ENCODE measurements at regions not wholly inside any gene's neighbourhood (a gene's known extent, or its start where the extent isn't known, plus 50 kb on each side); places are given as distances from the start of the nearest gene placed in this dataset.
"Not testable (repeated sequence)": the region's sequence is repeated elsewhere in the genome, so short reads cannot be mapped to it uniquely, and the experiment has no call there.

DNA sequence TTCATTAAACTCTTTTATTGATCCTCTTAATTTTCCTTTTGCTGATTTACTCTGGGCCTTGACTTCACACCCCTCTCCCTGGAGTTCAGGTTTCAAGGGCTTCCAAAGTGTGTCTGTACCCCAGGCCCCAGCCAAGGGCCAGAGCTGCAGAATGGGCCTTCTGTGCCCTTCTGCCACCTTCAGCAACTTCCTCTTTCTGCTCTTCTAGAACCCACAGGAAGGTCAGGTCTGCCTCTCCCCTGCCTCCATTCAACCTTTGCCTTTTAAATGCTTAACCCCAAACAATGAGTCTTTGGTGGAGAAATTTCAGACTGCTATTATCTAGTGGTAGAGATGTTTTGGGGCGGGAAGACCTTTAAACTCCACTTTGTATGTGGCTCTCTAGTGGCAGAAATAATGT is 63.1 kb downstream of the TSN start:
- FAIRE-seq (no peak), DNase-seq (ENCODE audit: insufficient read length, low spot score) (no peak)

DNA sequence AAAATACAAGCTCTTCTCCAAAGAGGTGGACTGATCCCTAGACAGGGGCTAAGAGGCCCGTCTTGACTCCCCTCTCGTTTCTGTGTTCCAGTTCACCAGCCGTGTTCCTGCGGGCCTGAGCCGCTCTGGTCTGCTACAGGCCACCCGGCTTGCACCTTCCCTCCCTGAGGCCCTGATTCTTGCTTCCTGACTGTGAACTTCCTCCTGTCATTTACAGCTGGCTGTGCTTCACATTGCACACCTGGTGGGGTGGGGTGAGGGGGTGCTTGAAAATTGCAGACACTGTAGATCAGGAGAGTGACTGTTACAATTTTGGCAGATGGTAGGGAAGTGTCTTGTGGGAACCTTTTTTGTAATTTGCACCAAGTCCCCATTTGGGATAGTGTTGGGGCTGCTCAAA is 64.4 kb downstream of the TSN start:
- no peak for DNase-seq (ENCODE audit: insufficient read length, low spot score)
- no peak for FAIRE-seq

DNA sequence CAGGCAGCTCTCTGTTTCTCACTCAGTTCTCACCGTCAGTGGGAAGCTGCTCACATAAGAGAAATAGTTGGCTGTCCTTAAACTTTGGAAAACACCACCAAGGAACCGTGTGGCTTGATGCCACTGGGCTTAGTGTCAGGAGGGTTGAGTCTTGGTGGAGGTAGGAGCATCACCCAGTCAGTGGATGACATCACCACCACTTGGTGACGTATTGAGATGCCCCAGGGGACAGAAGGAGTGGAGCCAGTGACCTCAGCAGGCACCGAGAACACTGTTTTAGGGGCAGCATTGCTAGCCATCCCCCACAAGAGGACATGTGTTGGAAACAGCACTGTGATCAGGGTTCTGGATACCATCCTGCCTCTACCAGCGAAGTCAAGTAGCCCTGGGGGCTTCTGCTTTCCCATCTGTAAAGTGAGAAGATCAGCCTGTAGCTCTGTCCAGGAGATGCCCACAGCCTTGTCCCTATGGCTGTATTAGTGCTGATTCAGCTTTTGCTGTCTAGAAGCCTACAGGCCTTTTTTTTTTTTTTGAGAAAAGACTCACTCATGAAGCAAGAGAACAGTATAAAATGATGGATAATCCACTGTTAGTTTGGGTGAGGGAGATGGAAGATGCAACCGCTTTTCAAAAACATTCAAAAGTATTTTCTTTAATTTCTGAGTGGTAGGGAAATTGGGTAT is 66.2 kb downstream of the TSN start:
- FAIRE-seq (no peak), DNase-seq (ENCODE audit: insufficient read length, low spot score) (no peak)

DNA sequence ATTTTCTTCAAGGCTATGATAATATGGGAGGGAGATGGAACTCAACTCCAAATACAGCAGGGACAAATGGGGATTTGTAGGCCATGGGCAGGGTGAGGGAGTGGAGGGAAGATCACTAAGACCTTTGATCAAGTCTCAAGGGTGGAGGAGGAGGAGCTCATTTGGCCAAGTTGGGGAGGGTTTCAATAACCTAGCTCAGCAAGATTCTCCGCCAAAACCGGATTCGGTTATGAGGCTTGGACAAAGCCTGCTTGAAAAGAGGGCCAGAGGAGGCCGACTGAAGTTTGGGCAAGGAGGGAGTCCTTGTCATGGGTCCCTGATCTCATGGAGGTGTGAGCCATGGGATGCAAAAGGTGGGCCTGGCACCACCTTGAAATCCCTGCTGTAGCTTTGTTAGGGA is 68.8 kb downstream of the TSN start:
- FAIRE-seq (no peak), DNase-seq (ENCODE audit: insufficient read length, low spot score) (no peak)

DNA sequence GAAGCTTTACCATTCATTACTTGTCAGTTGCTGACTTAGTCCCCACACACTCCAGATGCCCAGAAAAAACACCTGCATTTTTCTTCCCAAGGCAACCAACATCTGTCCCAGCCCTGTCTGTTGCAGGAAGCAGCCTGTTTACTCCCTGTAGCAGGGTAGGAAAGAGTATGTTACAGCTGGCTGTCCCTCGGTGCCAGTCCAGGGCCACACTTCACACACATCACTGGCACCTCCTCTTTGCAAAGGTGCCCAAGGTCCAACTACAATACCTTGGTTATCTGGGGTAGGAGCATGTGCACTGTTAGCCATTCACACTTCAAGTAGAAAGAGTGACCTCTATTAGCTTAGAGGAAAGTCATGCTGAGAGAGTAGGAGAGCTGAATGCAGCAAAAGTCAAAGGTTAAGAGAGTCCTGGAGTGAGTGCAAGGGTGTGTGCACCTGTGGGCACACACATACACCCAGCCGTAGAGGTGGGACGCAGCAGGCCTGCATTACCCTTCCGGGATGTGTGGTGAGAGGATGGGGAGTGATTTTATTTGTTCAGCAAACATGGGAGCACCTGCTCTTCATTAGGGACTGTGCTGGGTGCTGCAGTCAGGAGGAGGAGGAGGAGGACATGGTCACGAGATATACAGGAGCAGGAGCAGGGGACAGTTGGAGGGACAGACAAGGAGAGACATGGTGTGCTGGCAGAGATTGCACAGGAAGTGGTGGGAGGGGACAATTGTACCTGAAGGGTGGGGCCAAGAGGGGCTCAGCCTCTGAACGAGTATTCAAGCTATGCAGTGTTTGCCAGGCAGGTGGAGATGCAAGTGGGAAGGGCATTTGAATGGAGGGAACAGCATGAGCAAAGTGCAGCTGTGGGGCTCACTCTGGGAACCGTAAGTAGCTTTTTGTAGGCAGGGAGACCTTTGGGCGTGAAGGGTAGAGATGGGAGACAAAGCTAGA is 69.8 kb downstream of the TSN start:
- no peak for FAIRE-seq
- no peak for DNase-seq (ENCODE audit: insufficient read length, low spot score)

DNA sequence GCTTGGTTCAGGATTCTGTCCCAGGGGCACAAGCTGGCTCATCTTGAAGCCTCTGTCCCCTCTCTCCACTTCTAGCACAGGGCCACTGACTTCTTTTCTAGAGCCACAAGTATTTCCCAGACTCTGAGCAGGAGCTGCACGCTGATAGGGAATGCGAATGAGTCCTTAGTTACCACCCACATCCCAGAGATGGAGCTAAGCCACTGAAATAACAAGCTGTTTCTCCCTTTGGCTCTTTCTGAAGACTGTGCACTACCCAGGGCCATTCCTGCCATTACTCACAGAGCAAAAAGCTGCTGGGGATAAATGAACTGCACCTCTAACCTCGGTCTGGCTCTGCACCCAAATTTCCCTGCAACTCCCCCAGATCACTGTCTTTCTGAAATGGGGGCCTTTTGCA is 70.6 kb downstream of the TSN start:
- DNase-seq (ENCODE audit: insufficient read length, low spot score) (no peak), FAIRE-seq (no peak)

DNA sequence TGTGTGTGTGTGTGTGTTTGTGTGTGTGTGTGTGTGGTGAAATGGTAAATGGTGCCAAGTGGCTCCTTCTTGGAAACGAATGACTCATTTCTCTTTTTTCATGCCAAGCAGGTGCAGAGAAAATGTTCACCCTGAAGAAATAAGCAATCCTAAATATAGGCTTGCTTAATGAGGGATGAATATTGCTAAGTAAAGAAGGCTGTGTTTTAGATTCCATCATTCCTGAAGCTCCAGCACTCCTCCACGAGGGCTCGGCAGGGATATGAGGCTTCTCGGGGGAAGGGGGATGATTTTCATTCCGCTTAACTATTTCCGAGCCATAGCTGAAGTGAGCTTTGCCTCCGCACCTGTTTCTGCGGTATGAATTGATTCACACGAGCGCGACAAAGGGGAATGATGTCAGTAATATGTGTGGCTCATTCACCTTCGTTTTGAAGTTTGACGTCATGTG is 72.9 kb downstream of the TSN start:
- FAIRE-seq, result no peak
- DNase-seq (ENCODE audit: insufficient read length, low spot score), result no peak

DNA sequence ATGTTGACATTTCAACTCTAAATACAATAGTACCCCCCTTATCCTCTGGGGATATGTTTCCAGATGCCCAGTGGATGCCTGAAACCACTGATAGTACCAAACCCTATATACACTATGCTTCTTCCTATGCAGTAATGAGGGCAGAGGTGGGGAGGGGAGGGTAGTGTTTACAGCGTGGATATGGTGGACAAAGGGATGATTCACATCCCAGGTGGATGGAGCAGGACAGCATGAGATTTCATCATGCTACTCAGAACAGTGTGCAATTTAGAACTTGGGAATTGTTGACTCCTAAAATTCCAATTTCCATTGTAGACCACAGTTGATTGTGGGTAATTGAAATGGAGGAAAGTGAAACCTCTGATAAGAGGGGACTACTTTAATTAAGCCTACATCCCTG is 75.4 kb downstream of the TSN start:
- DNase-seq (ENCODE audit: insufficient read length, low spot score) (no peak), FAIRE-seq (no peak)

DNA sequence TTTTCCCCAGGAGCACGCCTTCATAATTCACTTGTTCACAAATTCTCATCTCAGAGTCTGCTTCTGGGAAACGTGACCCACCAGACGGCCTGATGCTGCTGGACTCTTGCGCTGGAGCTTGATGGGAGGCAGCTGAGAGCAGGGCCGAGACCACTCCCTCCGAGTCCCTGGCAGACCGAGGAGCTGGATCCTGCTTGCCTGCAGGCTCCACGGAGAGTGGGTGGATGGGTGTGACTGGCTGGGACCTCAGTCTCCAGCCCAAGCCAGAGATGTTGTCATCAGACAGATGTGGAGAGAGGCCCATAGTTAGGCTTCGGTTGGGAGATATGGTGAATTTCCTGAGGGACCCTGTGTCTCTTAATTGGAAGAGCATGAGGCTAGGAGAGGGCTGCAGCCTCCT is 76.4 kb downstream of the TSN start:
- DNase-seq (ENCODE audit: insufficient read length, low spot score) (no peak), FAIRE-seq (no peak)

DNA sequence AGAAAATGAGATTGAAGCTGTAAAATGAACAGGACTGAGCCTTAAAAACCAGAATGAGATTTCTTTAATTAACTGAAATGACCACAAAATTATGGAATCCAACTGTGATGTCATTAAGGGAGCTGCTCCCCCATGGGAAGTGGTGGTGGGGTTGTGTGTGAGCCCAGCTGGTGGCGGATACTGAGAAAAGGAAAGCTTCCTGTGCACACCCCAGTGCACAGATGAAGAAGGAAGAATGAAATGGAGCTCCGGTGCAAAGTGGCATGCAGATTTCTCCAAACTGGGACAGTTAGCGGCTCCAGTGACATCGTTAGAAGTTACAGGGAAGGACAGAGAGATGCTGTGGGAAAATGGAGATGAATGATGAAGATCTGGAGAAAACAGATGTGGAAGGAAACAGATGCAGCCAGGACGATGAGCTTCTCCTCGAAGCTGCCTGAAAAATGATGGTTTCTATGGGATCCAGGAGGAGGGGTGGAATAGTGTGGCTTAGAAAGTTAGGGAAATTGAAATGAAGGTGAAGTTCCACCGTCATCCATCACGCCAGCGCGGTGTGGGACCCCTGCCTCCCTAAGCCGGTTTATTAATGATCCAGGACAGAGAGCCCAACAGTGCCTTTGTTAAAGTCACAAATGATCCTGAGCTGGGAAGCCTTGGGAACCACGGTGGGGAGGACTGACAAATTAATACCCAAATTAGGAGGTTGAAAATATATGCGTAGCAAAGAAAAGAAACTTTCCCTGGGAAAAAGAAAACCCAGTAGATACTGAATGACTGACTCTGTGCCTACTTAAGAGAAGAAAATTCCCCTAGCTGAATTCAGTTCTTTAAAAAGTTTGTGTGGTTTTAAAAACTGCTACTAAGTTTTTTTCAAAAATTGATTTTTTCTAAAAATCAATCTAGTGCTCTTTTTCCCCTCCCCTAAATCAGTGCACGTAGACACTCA is 77.2 kb downstream of the TSN start:
- DNase-seq (ENCODE audit: insufficient read length, low spot score), result no peak
- FAIRE-seq, result no peak

DNA sequence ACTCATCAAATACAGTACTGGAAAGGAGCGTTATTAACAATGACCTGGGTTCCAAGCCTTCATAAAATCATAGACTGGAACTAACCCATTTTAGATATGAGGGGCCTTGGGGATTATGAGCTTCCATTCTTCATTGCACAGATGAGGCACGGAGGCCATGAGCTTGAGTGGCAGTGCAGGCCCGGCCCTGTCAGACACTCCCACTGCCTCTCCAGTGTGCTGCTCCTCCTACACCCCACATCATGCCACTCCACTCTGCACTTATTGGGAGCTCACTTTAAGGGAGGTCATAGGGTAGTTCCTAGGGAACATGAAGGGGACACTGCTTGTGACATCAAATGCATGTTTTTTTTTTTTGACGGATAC is 77.9 kb downstream of the TSN start:
- no peak for DNase-seq (ENCODE audit: insufficient read length, low spot score)
- no peak for FAIRE-seq

DNA sequence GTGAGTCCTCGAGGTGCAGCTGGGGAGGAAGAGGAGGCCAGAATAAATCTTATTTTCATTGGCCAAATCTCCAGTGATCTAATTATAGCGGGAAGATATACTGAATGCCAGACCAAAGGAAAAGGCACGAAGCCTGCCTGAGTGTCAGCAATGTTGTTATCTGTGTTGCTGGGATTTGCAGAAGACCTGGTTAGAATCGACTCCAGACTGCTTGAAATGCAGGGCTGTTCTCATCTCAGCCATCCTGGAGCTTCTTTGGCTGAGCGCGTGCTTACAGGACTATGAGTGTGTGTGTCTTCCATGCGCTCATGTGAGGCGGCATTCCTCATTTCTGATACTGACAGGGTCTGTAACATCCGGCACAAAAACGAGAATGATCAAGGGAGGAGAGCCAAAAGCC is 81.2 kb downstream of the TSN start:
- FAIRE-seq, result no peak
- no peak for DNase-seq (ENCODE audit: insufficient read length, low spot score)

DNA sequence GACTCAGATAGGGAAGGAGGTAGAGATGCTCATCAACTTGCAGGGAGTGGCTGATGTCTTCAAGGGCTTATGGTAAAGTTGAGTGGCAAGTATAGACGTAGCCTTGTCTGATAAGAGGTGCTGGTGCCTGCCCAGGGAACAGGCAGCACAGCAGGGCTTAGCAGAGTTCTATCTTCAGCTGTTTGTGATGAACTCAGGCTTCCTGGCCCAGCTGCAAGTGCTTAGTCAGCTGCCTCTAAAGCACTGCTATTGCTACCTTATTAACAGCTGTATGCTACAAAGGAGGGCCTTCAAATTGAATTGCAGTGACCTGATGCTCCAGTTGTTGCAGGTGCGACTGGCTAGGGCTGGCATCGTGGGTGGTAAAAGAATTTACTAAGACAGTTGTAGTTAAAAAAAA is 82.1 kb downstream of the TSN start:
- DNase-seq (ENCODE audit: insufficient read length, low spot score) (no peak), FAIRE-seq (no peak)

DNA sequence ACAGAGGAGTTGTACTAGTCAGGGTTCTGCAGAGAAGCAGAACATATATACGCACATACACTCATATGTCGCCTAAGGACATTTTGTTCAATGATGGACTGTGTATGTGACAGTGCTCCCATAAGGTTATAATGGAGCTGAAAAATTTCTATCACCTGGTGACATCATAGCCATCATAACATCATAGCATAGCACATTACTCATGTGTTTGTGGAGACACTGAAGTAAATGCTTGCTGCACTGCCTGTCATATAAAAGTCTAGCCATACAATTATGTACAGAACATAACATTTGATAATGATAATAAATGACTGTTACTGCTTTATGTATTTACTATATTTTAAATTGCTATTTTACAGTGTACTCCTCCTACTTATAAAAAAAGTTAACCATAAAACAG is 83.1 kb downstream of the TSN start:
- DNase-seq (ENCODE audit: insufficient read length, low spot score) (no peak), FAIRE-seq (no peak)

DNA sequence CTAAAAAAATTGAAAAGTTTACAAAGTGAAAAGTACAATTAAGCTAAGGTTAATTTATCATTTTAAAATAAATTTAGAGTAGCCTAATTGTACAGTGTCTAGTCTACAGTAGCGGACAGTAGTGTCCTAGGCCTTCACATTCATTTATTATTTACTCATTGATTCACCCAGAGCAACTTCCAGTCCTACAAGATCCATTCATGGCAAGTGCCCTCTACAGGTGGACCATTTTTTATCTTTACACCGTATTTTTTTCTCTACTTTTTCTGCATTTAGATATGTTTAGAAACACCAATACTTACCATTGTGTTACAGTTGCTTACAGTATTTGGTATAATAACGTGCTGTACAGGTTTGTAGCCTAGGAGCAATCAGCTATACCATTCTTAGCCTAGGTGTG is 84.1 kb downstream of the TSN start:
- DNase-seq (ENCODE audit: insufficient read length, low spot score) (no peak), FAIRE-seq (no peak)

DNA sequence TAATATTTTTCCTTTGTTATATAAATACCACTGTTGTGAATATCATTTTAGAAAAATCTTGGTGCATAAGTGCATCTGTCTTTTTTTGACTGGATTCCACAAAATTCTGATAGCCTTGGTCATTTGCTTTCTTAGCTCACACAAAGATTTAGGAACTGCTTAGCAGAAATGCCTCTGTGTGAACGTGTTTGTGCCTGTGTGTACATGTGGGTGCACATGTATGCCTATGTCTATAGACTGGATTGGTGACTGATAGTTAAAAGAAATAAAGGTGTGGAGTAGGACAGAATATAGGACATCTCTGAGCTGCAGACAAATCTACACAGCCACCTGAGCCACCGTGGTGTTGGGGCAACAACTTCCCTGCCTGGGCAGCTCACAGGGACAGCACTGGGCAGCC is 93.8 kb downstream of the TSN start:
- FAIRE-seq, result no peak
- DNase-seq (ENCODE audit: insufficient read length, low spot score), result no peak

DNA sequence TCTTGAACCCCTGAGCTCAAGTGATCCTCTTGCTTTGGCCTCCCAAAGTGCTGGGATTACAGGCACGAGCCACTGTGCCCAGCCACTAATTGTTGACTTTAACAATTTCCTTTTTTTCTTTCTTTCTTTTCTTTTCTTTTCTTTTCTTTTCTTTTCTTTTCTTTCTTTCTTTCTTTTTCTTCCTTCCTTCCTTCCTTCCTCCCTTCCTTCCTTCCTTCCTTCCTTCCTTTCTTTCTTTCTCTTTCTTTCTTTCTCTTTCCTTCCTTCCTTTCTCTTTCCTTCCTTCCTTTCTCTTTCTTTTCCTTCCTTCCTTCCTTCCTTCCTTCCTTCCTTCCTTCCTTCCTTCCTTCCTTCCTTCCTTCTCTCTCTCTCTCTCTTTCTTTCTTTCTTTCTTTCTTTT is 97.7 kb downstream of the TSN start:
- not testable (repeated sequence) for FAIRE-seq; DNase-seq (ENCODE audit: insufficient read length, low spot score)

DNA sequence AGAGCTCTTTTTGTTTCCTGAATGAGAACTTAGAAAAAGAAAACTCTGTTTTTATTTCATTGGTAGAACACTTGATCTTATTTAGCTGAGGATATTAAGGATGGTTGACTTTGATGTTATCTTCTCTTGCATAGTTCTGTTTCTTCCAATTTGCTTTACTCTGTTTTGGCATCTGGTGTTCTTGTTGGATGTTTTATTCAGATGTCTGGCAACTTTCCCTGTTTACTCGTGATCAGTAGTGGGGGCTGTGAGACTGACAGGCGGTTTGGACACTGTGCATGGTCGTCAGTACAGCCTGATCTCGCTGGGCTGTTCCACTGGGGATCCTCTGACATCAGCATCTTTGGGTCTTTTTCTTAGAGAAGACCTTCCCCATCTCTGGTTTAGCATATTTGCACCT is 100.1 kb downstream of the TSN start:
- DNase-seq (ENCODE audit: insufficient read length, low spot score), result no peak
- no peak for FAIRE-seq

DNA sequence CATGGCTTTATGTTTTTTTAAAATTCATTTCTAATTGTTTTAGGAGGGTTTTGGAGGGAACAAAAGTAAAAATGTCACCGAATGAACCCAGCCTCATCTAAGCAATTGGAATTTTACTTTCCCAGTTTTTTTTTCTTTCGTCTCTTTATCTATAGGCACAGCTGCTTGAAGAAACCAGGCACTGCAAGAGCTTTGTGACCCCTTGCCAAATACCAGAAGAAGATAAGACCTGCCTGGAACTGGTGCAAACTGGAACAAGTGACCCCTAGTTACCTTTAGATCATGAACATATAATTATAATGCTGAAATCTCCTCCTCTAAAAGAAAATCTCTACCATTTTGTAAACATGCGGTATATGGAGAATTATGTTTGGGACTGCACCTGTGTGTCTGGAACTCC is 100.9 kb downstream of the TSN start:
- FAIRE-seq (no peak), DNase-seq (ENCODE audit: insufficient read length, low spot score) (no peak)

DNA sequence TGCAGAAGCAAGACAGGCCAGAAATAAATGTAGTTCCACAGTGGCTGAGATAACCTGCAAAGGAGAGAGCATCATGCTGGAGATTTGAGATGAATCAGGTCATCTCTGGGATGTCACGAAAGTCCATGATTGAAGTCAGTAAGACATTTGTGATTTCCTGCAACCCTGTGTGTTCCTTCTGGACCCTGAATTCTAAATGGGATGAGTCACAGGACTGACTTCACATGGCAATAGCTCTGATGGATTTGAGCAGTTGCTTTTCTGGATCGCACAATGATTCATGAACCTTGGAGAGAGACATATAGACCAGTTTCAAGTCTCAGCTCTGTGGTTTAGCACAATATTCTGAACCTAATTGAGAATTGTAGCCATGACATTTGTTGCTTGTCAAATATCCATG is 102.9 kb downstream of the TSN start:
- DNase-seq (ENCODE audit: insufficient read length, low spot score) (no peak), FAIRE-seq (no peak)

DNA sequence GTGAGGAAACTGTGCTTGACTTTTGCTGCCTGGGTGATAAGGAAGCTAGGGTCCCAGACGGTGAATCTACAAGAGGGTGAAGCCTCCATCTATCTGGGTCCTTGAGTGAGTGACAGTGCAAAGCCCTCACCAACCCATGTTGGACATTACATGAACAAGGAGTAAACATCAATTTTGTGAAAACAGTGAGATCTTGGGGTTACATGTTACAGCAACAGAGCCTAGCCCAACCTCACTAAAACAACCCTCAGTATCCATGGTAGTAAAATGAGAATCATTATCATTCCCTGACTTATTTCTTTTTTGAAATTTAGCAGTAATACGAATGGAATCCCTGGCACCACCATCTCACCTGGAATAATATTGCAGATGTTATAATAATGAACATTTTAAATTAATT is 103.4 kb downstream of the TSN start:
- DNase-seq (ENCODE audit: insufficient read length, low spot score) (no peak), FAIRE-seq (no peak)
